ENCODE measurements at regions not wholly inside any gene's neighbourhood (a gene's known extent, or its start where the extent isn't known, plus 50 kb on each side); places are given as distances from the start of the nearest gene placed in this dataset.
"Not testable (repeated sequence)": the region's sequence is repeated elsewhere in the genome, so short reads cannot be mapped to it uniquely, and the experiment has no call there.

DNA sequence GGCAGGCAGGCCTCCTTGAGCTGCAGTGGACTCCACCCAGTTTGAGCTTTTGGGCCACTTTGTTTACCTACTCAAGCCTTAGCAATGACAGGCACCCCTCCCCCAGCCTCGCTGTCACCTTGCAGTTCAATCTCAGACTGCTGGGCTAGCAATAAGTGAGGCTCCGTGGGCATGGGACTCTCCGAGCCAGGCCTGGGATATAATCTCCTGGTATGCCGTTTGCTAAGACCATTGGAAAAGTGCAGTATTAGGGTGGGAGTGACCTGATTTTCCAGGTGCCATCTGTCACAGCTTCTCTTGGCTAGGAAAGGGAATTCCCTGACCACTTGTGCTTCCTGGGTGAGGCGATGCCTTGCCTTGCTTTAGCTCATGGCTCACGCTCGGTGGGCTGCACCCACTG is 648.6 kb downstream of the DIPK2A start:
- not testable (repeated sequence) for H3K36me3 ChIP-seq (ENCODE audit: control insufficient read depth in 1 of 2, insufficient read depth in 2 of 2, low read length in 2 of 2); H3K4me2 ChIP-seq (ENCODE audit: low read length); H3K18ac ChIP-seq (ENCODE audit: low read length); H3K79me1 ChIP-seq (ENCODE audit: low read length); H3K4me3 ChIP-seq (ENCODE audit: low read depth, low read length); H2BK5ac ChIP-seq (ENCODE audit: low read depth, low read length, poor library complexity); H3K27me3 ChIP-seq (ENCODE audit: insufficient read depth, low read length); H3K79me2 ChIP-seq (ENCODE audit: control insufficient read depth, insufficient read depth, low read length, poor library complexity); H3K27ac ChIP-seq (ENCODE audit: low read depth, low read length); H3K4ac ChIP-seq (ENCODE audit: low read depth, low read length); H2AFZ ChIP-seq (ENCODE audit: insufficient read depth, low read length, poor library complexity); H3K14ac ChIP-seq (ENCODE audit: low read length); DNase-seq; H3K9ac ChIP-seq (ENCODE audit: low read length); H2AK5ac ChIP-seq (ENCODE audit: low read length); H3K23ac ChIP-seq (ENCODE audit: low read length); H3K9me3 ChIP-seq (ENCODE audit: insufficient read depth, low read depth, low read length); H2BK12ac ChIP-seq (ENCODE audit: low read length); H3K4me1 ChIP-seq (ENCODE audit: control insufficient read depth in 1 of 2, insufficient read depth in 2 of 2, low read length in 2 of 2); H4K8ac ChIP-seq (ENCODE audit: low read depth, low read length); H2BK120ac ChIP-seq (ENCODE audit: insufficient read depth, low read length, poor library complexity); H4K91ac ChIP-seq (ENCODE audit: low read depth, low read length); H4K12ac ChIP-seq (ENCODE audit: low read depth, low read length)
- WGBS (ENCODE audit: extremely low coverage, insufficient coverage, insufficient read length): no CpG with 5 or more reads among the region's 7 CpGs

GRCh38 chr3:144622845-144623244 is 651.2 kb downstream of the DIPK2A start:
- no peak overlapping the region for H3K9ac ChIP-seq (ENCODE audit: low read length)
- H2BK120ac ChIP-seq (ENCODE audit: insufficient read depth, low read length, poor library complexity): no peak overlapping the region
- H3K27me3 ChIP-seq (ENCODE audit: insufficient read depth, low read length): no peaks in the 10 kb centered on the region
- H3K9me3 ChIP-seq (ENCODE audit: insufficient read depth, low read depth, low read length): no peaks in the 10 kb centered on the region
- no peak overlapping the region for H3K27ac ChIP-seq (ENCODE audit: low read depth, low read length)
- WGBS (ENCODE audit: extremely low coverage, insufficient coverage, insufficient read length): no CpG with 5 or more reads among the region's 3 CpGs
- H3K4me3 ChIP-seq (ENCODE audit: low read depth, low read length): no peak overlapping the region
- no peak for DNase-seq
- no peak overlapping the region for H2AK5ac ChIP-seq (ENCODE audit: low read length)
- H2BK12ac ChIP-seq (ENCODE audit: low read length): no peak overlapping the region
- H4K91ac ChIP-seq (ENCODE audit: low read depth, low read length): no peak overlapping the region
- H4K12ac ChIP-seq (ENCODE audit: low read depth, low read length): no peak overlapping the region
- no peak overlapping the region for H3K4ac ChIP-seq (ENCODE audit: low read depth, low read length)
- H3K79me1 ChIP-seq (ENCODE audit: low read length): no peaks in the 10 kb centered on the region
- no peak overlapping the region for H3K23ac ChIP-seq (ENCODE audit: low read length)
- no peaks in the 10 kb centered on the region for H3K4me1 ChIP-seq (ENCODE audit: control insufficient read depth in 1 of 2, insufficient read depth in 2 of 2, low read length in 2 of 2)
- no peak overlapping the region for H3K18ac ChIP-seq (ENCODE audit: low read length)
- no peak overlapping the region for H2AFZ ChIP-seq (ENCODE audit: insufficient read depth, low read length, poor library complexity)
- H3K4me2 ChIP-seq (ENCODE audit: low read length): no peak overlapping the region
- no peak overlapping the region for H2BK5ac ChIP-seq (ENCODE audit: low read depth, low read length, poor library complexity)
- no peaks in the 10 kb centered on the region for H3K36me3 ChIP-seq (ENCODE audit: control insufficient read depth in 1 of 2, insufficient read depth in 2 of 2, low read length in 2 of 2)
- no peaks in the 10 kb centered on the region for H3K79me2 ChIP-seq (ENCODE audit: control insufficient read depth, insufficient read depth, low read length, poor library complexity)
- H3K14ac ChIP-seq (ENCODE audit: low read length): no peak overlapping the region
- H4K8ac ChIP-seq (ENCODE audit: low read depth, low read length): no peak overlapping the region

- no peak overlapping the region for H2BK120ac ChIP-seq (ENCODE audit: insufficient read depth, low read length, poor library complexity)
- no peak overlapping the region for H2BK5ac ChIP-seq (ENCODE audit: low read depth, low read length, poor library complexity)
- H3K14ac ChIP-seq (ENCODE audit: low read length): no peak overlapping the region
- no peaks in the 10 kb centered on the region for H3K79me1 ChIP-seq (ENCODE audit: low read length)
- no peaks in the 10 kb centered on the region for H3K9me3 ChIP-seq (ENCODE audit: insufficient read depth, low read depth, low read length)
- H4K12ac ChIP-seq (ENCODE audit: low read depth, low read length): no peak overlapping the region
- no peak for DNase-seq
- H3K18ac ChIP-seq (ENCODE audit: low read length): no peak overlapping the region
- WGBS (ENCODE audit: extremely low coverage, insufficient coverage, insufficient read length): no CpG with 5 or more reads among the region's 2 CpGs
- H4K8ac ChIP-seq (ENCODE audit: low read depth, low read length): no peak overlapping the region
- no peak overlapping the region for H3K27ac ChIP-seq (ENCODE audit: low read depth, low read length)
- no peaks in the 10 kb centered on the region for H3K27me3 ChIP-seq (ENCODE audit: insufficient read depth, low read length)
- no peak overlapping the region for H3K23ac ChIP-seq (ENCODE audit: low read length)
- H3K4me3 ChIP-seq (ENCODE audit: low read depth, low read length): no peak overlapping the region
- H4K91ac ChIP-seq (ENCODE audit: low read depth, low read length): no peak overlapping the region
- H3K9ac ChIP-seq (ENCODE audit: low read length): no peak overlapping the region
- no peak overlapping the region for H3K4me2 ChIP-seq (ENCODE audit: low read length)
- no peaks in the 10 kb centered on the region for H3K36me3 ChIP-seq (ENCODE audit: control insufficient read depth in 1 of 2, insufficient read depth in 2 of 2, low read length in 2 of 2)
- no peak overlapping the region for H2AK5ac ChIP-seq (ENCODE audit: low read length)
- H3K4me1 ChIP-seq (ENCODE audit: control insufficient read depth in 1 of 2, insufficient read depth in 2 of 2, low read length in 2 of 2): no peaks in the 10 kb centered on the region
- H2AFZ ChIP-seq (ENCODE audit: insufficient read depth, low read length, poor library complexity): no peak overlapping the region
- no peak overlapping the region for H3K4ac ChIP-seq (ENCODE audit: low read depth, low read length)
- no peak overlapping the region for H2BK12ac ChIP-seq (ENCODE audit: low read length)
- H3K79me2 ChIP-seq (ENCODE audit: control insufficient read depth, insufficient read depth, low read length, poor library complexity): no peaks in the 10 kb centered on the region
Measured at GRCh38 chr3:144624656-144625055, 653.0 kb downstream of the DIPK2A start.

DNA sequence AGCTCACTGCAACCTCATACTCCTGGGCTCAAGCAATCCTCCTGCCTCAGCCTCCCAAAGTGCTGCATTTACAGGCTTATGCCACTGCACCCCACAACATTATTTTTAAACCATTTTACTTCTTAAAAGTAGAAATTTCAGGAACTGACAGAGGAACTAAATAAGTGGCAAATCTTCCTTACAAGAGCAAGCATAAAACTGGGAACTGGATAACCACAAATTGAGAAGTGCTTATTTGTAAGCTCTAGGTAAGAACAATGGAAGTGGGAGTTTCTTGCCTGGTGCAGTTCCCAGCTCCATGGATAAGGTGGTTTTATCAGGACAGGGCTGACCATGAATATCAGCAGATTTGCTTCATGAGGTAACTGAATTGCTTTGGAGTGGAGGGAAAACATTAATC is 655.2 kb downstream of the DIPK2A start:
- Histone ChIP-seq H3K27ac (ENCODE audit: low read depth, low read length) (no peak overlapping the region), H3K79me1 (ENCODE audit: low read length) (no peaks in the 10 kb centered on the region), H3K14ac (ENCODE audit: low read length) (no peak overlapping the region), H2AK5ac (ENCODE audit: low read length) (no peak overlapping the region), H4K12ac (ENCODE audit: low read depth, low read length) (no peak overlapping the region), H3K9ac (ENCODE audit: low read length) (no peak overlapping the region), H3K4me2 (ENCODE audit: low read length) (no peak overlapping the region), H2BK120ac (ENCODE audit: insufficient read depth, low read length, poor library complexity) (no peak overlapping the region), H3K36me3 (ENCODE audit: control insufficient read depth in 1 of 2, insufficient read depth in 2 of 2, low read length in 2 of 2) (no peaks in the 10 kb centered on the region), H2AFZ (ENCODE audit: insufficient read depth, low read length, poor library complexity) (no peak overlapping the region), H2BK5ac (ENCODE audit: low read depth, low read length, poor library complexity) (no peak overlapping the region), H3K18ac (ENCODE audit: low read length) (no peak overlapping the region), H2BK12ac (ENCODE audit: low read length) (no peak overlapping the region), H3K9me3 (ENCODE audit: insufficient read depth, low read depth, low read length) (no peaks in the 10 kb centered on the region), H4K8ac (ENCODE audit: low read depth, low read length) (no peak overlapping the region), H3K79me2 (ENCODE audit: control insufficient read depth, insufficient read depth, low read length, poor library complexity) (no peaks in the 10 kb centered on the region), H3K4me1 (ENCODE audit: control insufficient read depth in 1 of 2, insufficient read depth in 2 of 2, low read length in 2 of 2) (no peaks in the 10 kb centered on the region), H3K4ac (ENCODE audit: low read depth, low read length) (no peak overlapping the region), H4K91ac (ENCODE audit: low read depth, low read length) (no peak overlapping the region), H3K27me3 (ENCODE audit: insufficient read depth, low read length) (no peaks in the 10 kb centered on the region), H3K23ac (ENCODE audit: low read length) (no peak overlapping the region), H3K4me3 (ENCODE audit: low read depth, low read length) (no peak overlapping the region)
- DNase-seq: no peak

DNA sequence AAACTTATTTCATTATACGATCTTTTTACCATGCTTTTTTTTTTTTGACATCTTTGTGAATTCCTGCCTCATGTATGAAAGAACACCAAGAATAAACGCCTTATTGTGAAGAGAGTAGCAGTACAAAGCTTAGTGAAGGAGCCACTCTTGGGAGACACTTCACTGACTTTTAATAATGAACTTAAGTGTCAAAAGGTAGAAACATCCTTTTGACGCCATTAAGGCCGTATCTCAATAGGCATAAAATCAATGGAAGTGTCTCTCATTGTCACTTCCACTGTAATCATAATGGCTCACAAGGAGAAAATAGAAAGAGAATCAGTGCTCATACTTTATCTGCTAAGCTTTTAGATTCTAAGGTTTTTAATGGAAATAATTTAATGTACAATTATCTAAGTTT is 657.8 kb downstream of the DIPK2A start:
- Histone ChIP-seq H3K4ac (ENCODE audit: low read depth, low read length) (no peak overlapping the region), H3K14ac (ENCODE audit: low read length) (no peak overlapping the region), H2AFZ (ENCODE audit: insufficient read depth, low read length, poor library complexity) (no peak overlapping the region), H2AK5ac (ENCODE audit: low read length) (no peak overlapping the region), H3K27me3 (ENCODE audit: insufficient read depth, low read length) (no peaks in the 10 kb centered on the region), H3K4me2 (ENCODE audit: low read length) (no peak overlapping the region), H4K91ac (ENCODE audit: low read depth, low read length) (no peak overlapping the region), H4K12ac (ENCODE audit: low read depth, low read length) (no peak overlapping the region), H3K4me3 (ENCODE audit: low read depth, low read length) (no peak overlapping the region), H3K79me2 (ENCODE audit: control insufficient read depth, insufficient read depth, low read length, poor library complexity) (no peaks in the 10 kb centered on the region), H3K27ac (ENCODE audit: low read depth, low read length) (no peak overlapping the region), H3K4me1 (ENCODE audit: control insufficient read depth in 1 of 2, insufficient read depth in 2 of 2, low read length in 2 of 2) (no peaks in the 10 kb centered on the region), H2BK120ac (ENCODE audit: insufficient read depth, low read length, poor library complexity) (no peak overlapping the region), H3K18ac (ENCODE audit: low read length) (no peak overlapping the region), H3K9ac (ENCODE audit: low read length) (no peak overlapping the region), H3K9me3 (ENCODE audit: insufficient read depth, low read depth, low read length) (no peaks in the 10 kb centered on the region), H2BK12ac (ENCODE audit: low read length) (no peak overlapping the region), H3K36me3 (ENCODE audit: control insufficient read depth in 1 of 2, insufficient read depth in 2 of 2, low read length in 2 of 2) (no peaks in the 10 kb centered on the region), H4K8ac (ENCODE audit: low read depth, low read length) (no peak overlapping the region), H2BK5ac (ENCODE audit: low read depth, low read length, poor library complexity) (no peak overlapping the region), H3K23ac (ENCODE audit: low read length) (no peak overlapping the region), H3K79me1 (ENCODE audit: low read length) (no peaks in the 10 kb centered on the region)
- WGBS (ENCODE audit: extremely low coverage, insufficient coverage, insufficient read length): no CpG with 5 or more reads among the region's 4 CpGs
- DNase-seq: no peak
